ENCODE measurements at regions not wholly inside any gene's neighbourhood (a gene's known extent, or its start where the extent isn't known, plus 50 kb on each side); places are given as distances from the start of the nearest gene placed in this dataset.

GRCh38 chr5:173410459-173411233 is 82.4 kb upstream of the STC2 start:
- Histone ChIP-seq H3K9me3 (no peaks in the 10 kb centered on the region), H3K27ac (no peak overlapping the region), H3K27me3 (peaks cover 4% of the 10 kb centered on the region), H3K4me1 (no peaks in the 10 kb centered on the region), H3K36me3 (no peaks in the 10 kb centered on the region), H3K4me3 (no peak overlapping the region)
- TF ChIP-seq POLR2AphosphoS5 (IDR thresholded peaks at IDR 0.05) (no peak), EP300 (IDR thresholded peaks at IDR 0.05) (no peak), POLR2A (IDR thresholded peaks at IDR 0.05) (no peak)
- TF ChIP-seq, protein P1, sequence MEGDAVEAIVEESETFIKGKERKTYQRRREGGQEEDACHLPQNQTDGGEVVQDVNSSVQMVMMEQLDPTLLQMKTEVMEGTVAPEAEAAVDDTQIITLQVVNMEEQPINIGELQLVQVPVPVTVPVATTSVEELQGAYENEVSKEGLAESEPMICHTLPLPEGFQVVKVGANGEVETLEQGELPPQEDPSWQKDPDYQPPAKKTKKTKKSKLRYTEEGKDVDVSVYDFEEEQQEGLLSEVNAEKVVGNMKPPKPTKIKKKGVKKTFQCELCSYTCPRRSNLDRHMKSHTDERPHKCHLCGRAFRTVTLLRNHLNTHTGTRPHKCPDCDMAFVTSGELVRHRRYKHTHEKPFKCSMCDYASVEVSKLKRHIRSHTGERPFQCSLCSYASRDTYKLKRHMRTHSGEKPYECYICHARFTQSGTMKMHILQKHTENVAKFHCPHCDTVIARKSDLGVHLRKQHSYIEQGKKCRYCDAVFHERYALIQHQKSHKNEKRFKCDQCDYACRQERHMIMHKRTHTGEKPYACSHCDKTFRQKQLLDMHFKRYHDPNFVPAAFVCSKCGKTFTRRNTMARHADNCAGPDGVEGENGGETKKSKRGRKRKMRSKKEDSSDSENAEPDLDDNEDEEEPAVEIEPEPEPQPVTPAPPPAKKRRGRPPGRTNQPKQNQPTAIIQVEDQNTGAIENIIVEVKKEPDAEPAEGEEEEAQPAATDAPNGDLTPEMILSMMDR (IDR thresholded peaks at IDR 0.05): no peak
- WGBS: 75% methylated on average over 8 of the region's 9 CpGs
- no peak for DNase-seq (ENCODE audit: low spot score in 2 of 2)

- no peaks in the 10 kb centered on the region for H3K4me1 ChIP-seq
- H3K27ac ChIP-seq: no peak overlapping the region
- no peaks in the 10 kb centered on the region for H3K36me3 ChIP-seq
- H3K27me3 ChIP-seq: peaks cover 4% of the 10 kb centered on the region
- H3K9me3 ChIP-seq: no peaks in the 10 kb centered on the region
- DNase-seq (ENCODE audit: low spot score in 2 of 2): no peak
- no peak overlapping the region for H3K4me3 ChIP-seq
- TF ChIP-seq EP300 (IDR thresholded peaks at IDR 0.05) (no peak), POLR2AphosphoS5 (IDR thresholded peaks at IDR 0.05) (no peak), POLR2A (IDR thresholded peaks at IDR 0.05) (no peak)
- TF ChIP-seq, protein P1 (IDR thresholded peaks at IDR 0.05): no peak
- WGBS: 70% methylated on average over 1 of the region's 1 CpG
These were observed 80.7 kb upstream of the STC2 start for GRCh38 chr5:173408946-173409345.

DNA sequence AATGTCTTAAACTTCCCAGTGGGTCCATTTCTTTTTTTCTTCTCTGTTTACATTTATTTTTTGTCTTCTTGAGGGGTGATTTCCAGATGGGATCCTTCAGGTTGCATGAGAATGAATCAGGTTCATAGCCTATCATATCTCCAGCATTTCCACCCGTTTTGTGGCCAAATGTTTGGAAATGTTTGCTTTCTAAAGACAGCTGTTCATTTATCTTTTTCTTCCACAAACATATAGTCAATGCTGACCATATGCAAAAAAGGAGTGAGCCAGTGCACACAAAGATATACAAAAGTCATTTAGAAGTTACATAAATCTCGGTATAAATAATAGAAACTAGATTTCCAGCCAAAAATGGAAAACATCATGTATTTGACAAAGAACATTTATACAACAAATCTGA is 71.6 kb upstream of the STC2 start:
- no peaks in the 10 kb centered on the region for H3K4me1 ChIP-seq
- no peak overlapping the region for H3K4me3 ChIP-seq
- no peak for DNase-seq (ENCODE audit: low spot score in 2 of 2)
- H3K36me3 ChIP-seq: no peaks in the 10 kb centered on the region
- no peaks in the 10 kb centered on the region for H3K9me3 ChIP-seq
- H3K27me3 ChIP-seq: no peaks in the 10 kb centered on the region
- WGBS: 82% methylated on average over 2 of the region's 2 CpGs
- H3K27ac ChIP-seq: no peak overlapping the region
- no peak for TF ChIP-seq EP300 (IDR thresholded peaks at IDR 0.05)
- TF ChIP-seq POLR2A (IDR thresholded peaks at IDR 0.05): no peak
- TF ChIP-seq, protein P1 (IDR thresholded peaks at IDR 0.05): no peak
- TF ChIP-seq POLR2AphosphoS5 (IDR thresholded peaks at IDR 0.05): no peak

DNA sequence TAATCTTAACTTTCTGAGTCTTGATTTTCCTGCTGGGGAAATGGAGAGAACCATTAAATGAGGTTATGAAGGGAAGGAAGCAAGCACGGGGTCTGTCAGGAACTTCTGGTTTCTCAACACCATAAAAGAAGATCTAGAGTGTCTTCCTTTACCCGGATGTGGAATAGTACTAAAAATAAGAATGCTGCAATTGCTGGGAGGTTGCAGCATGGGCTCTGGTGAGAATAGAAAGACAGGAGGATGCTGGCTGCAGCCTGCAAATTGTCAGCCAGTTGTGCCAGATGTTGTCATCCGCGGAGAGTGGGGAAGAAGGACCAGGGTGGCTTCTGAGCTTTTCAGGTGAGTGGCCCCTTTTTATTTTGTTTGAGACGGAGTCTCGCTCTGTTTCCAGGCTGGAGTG is 69.3 kb upstream of the STC2 start:
- no peaks in the 10 kb centered on the region for H3K9me3 ChIP-seq
- no peak overlapping the region for H3K27ac ChIP-seq
- H3K4me1 ChIP-seq: no peaks in the 10 kb centered on the region
- no peak for TF ChIP-seq EP300 (IDR thresholded peaks at IDR 0.05)
- TF ChIP-seq, protein P1 (IDR thresholded peaks at IDR 0.05): no peak
- 56% methylated on average over 6 of the region's 6 CpGs for WGBS
- no peaks in the 10 kb centered on the region for H3K36me3 ChIP-seq
- H3K27me3 ChIP-seq: no peaks in the 10 kb centered on the region
- DNase-seq (ENCODE audit: low spot score in 2 of 2): no peak
- no peak overlapping the region for H3K4me3 ChIP-seq

GRCh38 chr5:173396311-173396993 is 68.2 kb upstream of the STC2 start:
- H3K27me3 ChIP-seq: no peaks in the 10 kb centered on the region
- no peak for DNase-seq (ENCODE audit: low spot score in 2 of 2)
- no peaks in the 10 kb centered on the region for H3K36me3 ChIP-seq
- no peak overlapping the region for H3K4me3 ChIP-seq
- H3K4me1 ChIP-seq: no peaks in the 10 kb centered on the region
- 59% methylated on average over 4 of the region's 14 CpGs for WGBS
- H3K27ac ChIP-seq: no peak overlapping the region
- no peaks in the 10 kb centered on the region for H3K9me3 ChIP-seq
- TF ChIP-seq EP300 (IDR thresholded peaks at IDR 0.05) (no peak), POLR2AphosphoS5 (IDR thresholded peaks at IDR 0.05) (no peak), POLR2A (IDR thresholded peaks at IDR 0.05) (no peak)
- TF ChIP-seq, protein P1 (IDR thresholded peaks at IDR 0.05): no peak
